Panc1 (cell line): ENCODE measurements at regions not wholly inside any gene's neighbourhood (a gene's known extent, or its start where the extent isn't known, plus 50 kb on each side); places are given as distances from the start of the nearest gene placed in this dataset.
"Not testable (repeated sequence)": the region's sequence is repeated elsewhere in the genome, so short reads cannot be mapped to it uniquely, and the experiment has no call there.

ENCODE experiments used
- ATAC-seq: fragments of 200-7000 bp; cut with Tn5 transposase; 2 replicates; pipeline ENCODE4 v1.9.1; 2020; ENCODE audit warnings: mild to moderate bottlenecking, moderate library complexity
- BruUV-seq: library from RNA; stranded (reverse); fragments of 400-500 nt; replicated peaks from 2 replicates; lab custom pipeline; 2021; lab: Mats Ljungman, UMichigan
- CTCF ChIA-PET: fragments of 300-600 bp; sonication (Branson Sonifier 250); formaldehyde crosslinking; loops from one replicate; lab custom pipeline; 2022; ENCODE audit warnings: antibody characterized with exemption; lab: Charles Lee
- POLR2A ChIA-PET: fragments of 300-600 bp; sonication (Branson Sonifier 250); formaldehyde crosslinking; loops from one replicate; lab custom pipeline; 2022; ENCODE audit warnings: antibody characterized with exemption; lab: Charles Lee
- DNase-seq: peaks from one replicate; pipeline ENCODE4 v3.0.0-alpha.2; 2010; ENCODE audit warnings: low read depth, low spot score
- H3K27ac ChIP-seq: 2 replicates; pipeline ENCODE4 v1.5.1; 2011; ENCODE audit warnings: mild to moderate bottlenecking, low read length, inconsistent platforms
- H3K27me3 ChIP-seq: fragments of 200-500 bp; sonication (Bioruptor generic); 2 replicates; pipeline ENCODE4 v1.6.0; 2014; ENCODE audit warnings: low read length, inconsistent platforms; ENCODE audit not compliant: control insufficient read depth, insufficient read depth
- H3K36me3 ChIP-seq: fragments of 200-500 bp; sonication (Bioruptor generic); 2 replicates; pipeline ENCODE4 v1.5.1; 2014; ENCODE audit warnings: inconsistent platforms, mild to moderate bottlenecking, low read length, moderate library complexity; ENCODE audit not compliant: control insufficient read depth, insufficient read depth
- H3K4me1 ChIP-seq: 2 replicates; pipeline ENCODE4 v1.5.1; 2011; ENCODE audit warnings: inconsistent platforms, mild to moderate bottlenecking, low read length, moderate library complexity; ENCODE audit not compliant: control insufficient read depth, insufficient read depth
- H3K4me3 ChIP-seq, 2 experiments: 2 replicates each; pipeline ENCODE4 v1.5.1; 2011 to 2012; ENCODE audit warnings: low read depth in 2 of 2, low read length in 2 of 2, mild to moderate bottlenecking in 2 of 2, inconsistent platforms in 1 of 2, moderate library complexity in 1 of 2
- H3K9me3 ChIP-seq: fragments of 200-500 bp; sonication (Bioruptor generic); 2 replicates; pipeline ENCODE4 v1.5.1; 2014; ENCODE audit warnings: low read depth, mild to moderate bottlenecking, inconsistent platforms, low read length, moderate library complexity; ENCODE audit not compliant: control insufficient read depth, insufficient read depth
- CTCF ChIP-seq: fragments of 450-650 bp; IDR thresholded peaks from 2 replicates; pipeline ENCODE4 v1.5.1; 2017; ENCODE audit warnings: mild to moderate bottlenecking
- POLR2AphosphoS5 ChIP-seq: IDR thresholded peaks from 2 replicates; pipeline ENCODE4 v1.6.1; 2012; ENCODE audit warnings: mild to moderate bottlenecking, low read depth, low read length, moderate library complexity
- REST ChIP-seq, 2 experiments: IDR thresholded peaks; 2 replicates each; pipeline ENCODE4 v1.6.1; 2011 to 2012; ENCODE audit warnings: low read depth in 2 of 2, control low read depth in 1 of 2, low read length in 1 of 2, mild to moderate bottlenecking in 1 of 2, moderate library complexity in 1 of 2; ENCODE audit not compliant: insufficient read depth in 1 of 2
- SIN3A ChIP-seq: IDR thresholded peaks from 2 replicates; pipeline ENCODE4 v1.6.1; 2012; ENCODE audit warnings: low read depth, mild to moderate bottlenecking, low read length, moderate library complexity, borderline replicate concordance; ENCODE audit not compliant: insufficient read depth
- TCF7L2 ChIP-seq: IDR thresholded peaks from 2 replicates; pipeline ENCODE4 v1.6.1; 2011; ENCODE audit warnings: mild to moderate bottlenecking, low read depth, low read length, inconsistent platforms
- in situ Hi-C: cut with HindIII; loops from 2 replicates; pipeline ENCODE4 v1.10.0; 2016; ENCODE audit warnings: low sequenced_read_pairs, low pct_unique_long_range_greater_than_20kb
- intact Hi-C: fragments of 100-400 bp; cut with micrococcal nuclease; formaldehyde crosslinking; loops from one replicate; pipeline ENCODE4 v1.10.0; 2022; ENCODE audit not compliant: unreplicated experiment

GRCh38 chr10:118827466-118828155 is 72.8 kb upstream of the CACUL1 start:
- intact Hi-C loops = no loop called here
- ChIA-PET POLR2A (no interaction called here), CTCF (no interaction called here)
- Histone ChIP-seq H3K27ac (no peak overlapping the region), H3K36me3 (no peaks in the 10 kb centered on the region), H3K4me3 (no peak overlapping the region), H3K9me3 (no peaks in the 10 kb centered on the region), H3K4me1 (no peaks in the 10 kb centered on the region), H3K27me3 (no peaks in the 10 kb centered on the region)
- ATAC-seq (no peak), DNase-seq (no peak)
- in situ Hi-C loops = no loop called here
- no TSS peak for BruUV-seq
- TF ChIP-seq REST (IDR thresholded peaks at IDR 0.05; ENCODE audit: insufficient read depth in 1 of 2, low read depth in 2 of 2, low read length in 1 of 2) (no peak), TCF7L2 (no peak), CTCF (peak; percentile 71)

GRCh38 chr10:118832241-118832651 is 77.5 kb upstream of the CACUL1 start:
- no peak overlapping the region for H3K4me3 ChIP-seq
- in situ Hi-C loops = no loop called here
- POLR2A ChIA-PET = interaction anchor here (0.5 to 0.6 kb wide), 2 partner anchors 12 to 77 kb away, joined by 3 to 5 read pairs; no protein-coding TSS in a partner anchor
- TF ChIP-seq CTCF (no peak), POLR2AphosphoS5 (no peak), TCF7L2 (no peak), SIN3A (no peak), REST (IDR thresholded peaks at IDR 0.05; ENCODE audit: insufficient read depth in 1 of 2, low read depth in 2 of 2, low read length in 1 of 2) (no peak)
- intact Hi-C loops = no loop called here
- no peak overlapping the region for H3K27ac ChIP-seq
- no peaks in the 10 kb centered on the region for H3K9me3 ChIP-seq
- CTCF ChIA-PET = no interaction called here
- ATAC-seq (no peak), DNase-seq (no peak)
- H3K4me1 ChIP-seq = no peaks in the 10 kb centered on the region
- H3K27me3 ChIP-seq = no peaks in the 10 kb centered on the region
- H3K36me3 ChIP-seq = no peaks in the 10 kb centered on the region
- no TSS peak for BruUV-seq

GRCh38 chr10:118834370-118834769 is 79.6 kb upstream of the CACUL1 start:
- DNase-seq, BruUV-seq, in situ Hi-C loops, H3K9me3 ChIP-seq, H3K4me1 ChIP-seq, intact Hi-C loops, H3K27ac ChIP-seq, CTCF ChIA-PET, ATAC-seq, H3K27me3 ChIP-seq, POLR2A ChIA-PET, H3K4me3 ChIP-seq, H3K36me3 ChIP-seq: not testable (repeated sequence)
